T-cell (primary cell): ENCODE measurements at regions not wholly inside any gene's neighbourhood (a gene's known extent, or its start where the extent isn't known, plus 50 kb on each side); places are given as distances from the start of the nearest gene placed in this dataset.

ENCODE experiments used
- ATAC-seq, 4 experiments: fragments of 200-7000 bp in 3 of 4; fragments of 150-1000 bp in 1 of 4; cut with Tn5 transposase; replicated peaks in 1 of 4; 1 replicate in 3 of 4; 2 replicates in 1 of 4; pipeline ENCODE4 v1.10.0; 2021; ENCODE audit warnings: moderate library complexity in 3 of 4, mild to moderate bottlenecking in 2 of 4, moderate number of reproducible peaks in 1 of 4
- CTCF ChIA-PET, 2 donors: fragments of 300-600 bp; sonication (Branson Sonifier 250); formaldehyde crosslinking; loops; one replicate each; lab custom pipeline; 2022; ENCODE audit warnings: antibody characterized with exemption in 2 of 2; lab: Charles Lee
- POLR2A ChIA-PET, 2 donors: fragments of 300-600 bp; sonication (Branson Sonifier 250); formaldehyde crosslinking; loops; one replicate each; lab custom pipeline; 2022; ENCODE audit warnings: antibody characterized with exemption in 2 of 2; lab: Charles Lee
- DNase-seq, 35 experiments: peaks; one replicate each; pipeline versions ENCODE4 v3.0.0 to v3.0.0-alpha.2; 2013 to 2023
- H3K27ac ChIP-seq: one replicate; pipeline ENCODE4 v1.5.1; 2013; ENCODE audit warnings: low read length
- H3K27me3 ChIP-seq, 2 experiments: replicated peaks in 1 of 2; 1 replicate in 1 of 2; 2 replicates in 1 of 2; pipeline versions ENCODE4 v1.6.1 to v1.7.0; 2013; ENCODE audit warnings: low read length in 1 of 2, mixed read lengths in 1 of 2; ENCODE audit not compliant: control insufficient read depth in 2 of 2, insufficient read depth in 2 of 2; ENCODE audit errors: extremely low read depth in 1 of 2
- H3K36me3 ChIP-seq, 2 donors: 1 replicate in 1 of 2; 2 replicates in 1 of 2; pipeline versions ENCODE4 v1.6.1 to v1.7.0; 2013; ENCODE audit warnings: low read length in 1 of 2; ENCODE audit not compliant: control insufficient read depth in 2 of 2, insufficient read depth in 1 of 2; ENCODE audit errors: extremely low read depth in 1 of 2
- H3K4me1 ChIP-seq, 2 experiments: 1 replicate in 1 of 2; 2 replicates in 1 of 2; pipeline versions ENCODE4 v1.6.1 to v1.7.0; 2013; ENCODE audit warnings: low read length in 2 of 2, mixed read lengths in 1 of 2; ENCODE audit not compliant: insufficient read depth in 2 of 2, control insufficient read depth in 1 of 2; ENCODE audit errors: extremely low read depth in 1 of 2
- H3K4me3 ChIP-seq, 2 donors: 1 replicate in 1 of 2; 2 replicates in 1 of 2; pipeline versions ENCODE4 v1.5.1 to v1.7.0; 2013; ENCODE audit warnings: mild to moderate bottlenecking in 2 of 2, low read length in 1 of 2, moderate library complexity in 1 of 2; ENCODE audit not compliant: control insufficient read depth in 1 of 2; ENCODE audit errors: extremely low read depth in 1 of 2
- H3K9me3 ChIP-seq: 2 replicates; pipeline ENCODE4 v1.7.0; 2013
- H3K27ac Mint-ChIP-seq, 2 donors: one replicate each; pipeline ENCODE4 v1.8.0; 2020 to 2021; ENCODE audit warnings: mild to moderate bottlenecking in 2 of 2, mixed read lengths in 2 of 2
- H3K27me3 Mint-ChIP-seq, 2 donors: one replicate each; pipeline ENCODE4 v1.8.0; 2021 to 2022; ENCODE audit warnings: mixed read lengths in 2 of 2
- H3K36me3 Mint-ChIP-seq: one replicate; pipeline ENCODE4 v1.8.0; 2021; ENCODE audit warnings: mixed read lengths
- H3K4me1 Mint-ChIP-seq, 3 donors: one replicate each; pipeline ENCODE4 v1.8.0; 2020 to 2022; ENCODE audit warnings: mixed read lengths in 3 of 3, mild to moderate bottlenecking in 1 of 3
- H3K4me3 Mint-ChIP-seq, 3 donors: one replicate each; pipeline ENCODE4 v1.8.0; 2020 to 2022; ENCODE audit warnings: mild to moderate bottlenecking in 3 of 3, mixed read lengths in 3 of 3, moderate library complexity in 3 of 3
- H3K9me3 Mint-ChIP-seq, 3 donors: one replicate each; pipeline ENCODE4 v1.8.0; 2020 to 2022; ENCODE audit warnings: mixed read lengths in 3 of 3
- WGBS: methylation state at CpG from one replicate; pipeline ENCODE4 v1.1.5; 2013; ENCODE audit warnings: missing lambda C conversion rate; ENCODE audit not compliant: insufficient coverage; 5-methylcytosine and 5-hydroxymethylcytosine counted together

GRCh38 chr5:4636378-4636777 is 503.8 kb upstream of the ADAMTS16 start:
- Histone ChIP-seq H3K27me3 (no peaks in the 10 kb centered on the region), H3K4me3 (no peak overlapping the region), H3K4me1 (no peaks in the 10 kb centered on the region), H3K27ac (no peak overlapping the region), H3K36me3 (no peaks in the 10 kb centered on the region), H3K9me3 (no peaks in the 10 kb centered on the region)
- POLR2A ChIA-PET = no interaction called here
- H3K36me3 Mint-ChIP-seq = no peaks in the 10 kb centered on the region
- H3K27me3 Mint-ChIP-seq = no peaks in the 10 kb centered on the region
- no peak overlapping the region for H3K27ac Mint-ChIP-seq
- no peak overlapping the region for H3K4me3 Mint-ChIP-seq
- H3K4me1 Mint-ChIP-seq = no peaks in the 10 kb centered on the region
- ATAC-seq (no peak), DNase-seq (no peak)
- WGBS = 86% methylated on average over 4 of the region's 6 CpGs
- CTCF ChIA-PET = no interaction called here
- H3K9me3 Mint-ChIP-seq = peaks cover 0 to 4% (median 0%) of the 10 kb centered on the region in 3 donors

- H3K4me3 Mint-ChIP-seq = no peak overlapping the region
- H3K36me3 Mint-ChIP-seq = no peaks in the 10 kb centered on the region
- Histone ChIP-seq H3K4me1 (no peaks in the 10 kb centered on the region), H3K27me3 (no peaks in the 10 kb centered on the region), H3K27ac (no peak overlapping the region), H3K4me3 (no peak overlapping the region), H3K9me3 (no peaks in the 10 kb centered on the region), H3K36me3 (no peaks in the 10 kb centered on the region)
- no peaks in the 10 kb centered on the region for H3K27me3 Mint-ChIP-seq
- WGBS = 68% methylated on average over 3 of the region's 11 CpGs
- H3K9me3 Mint-ChIP-seq = peaks cover 0 to 3% (median 0%) of the 10 kb centered on the region in 3 donors
- no peak for ATAC-seq
- ChIA-PET POLR2A (no interaction called here), CTCF (no interaction called here)
- no peak overlapping the region for H3K27ac Mint-ChIP-seq
- no peaks in the 10 kb centered on the region for H3K4me1 Mint-ChIP-seq
- DNase-seq = no peak
Measured at GRCh38 chr5:4639946-4640345, 500.2 kb upstream of the ADAMTS16 start.

GRCh38 chr5:4640795-4641194 is 499.3 kb upstream of the ADAMTS16 start:
- CTCF ChIA-PET = no interaction called here
- Histone ChIP-seq H3K4me1 (no peaks in the 10 kb centered on the region), H3K27me3 (no peaks in the 10 kb centered on the region), H3K9me3 (no peaks in the 10 kb centered on the region), H3K36me3 (no peaks in the 10 kb centered on the region), H3K27ac (no peak overlapping the region), H3K4me3 (no peak overlapping the region)
- DNase-seq (no peak), ATAC-seq (no peak)
- WGBS = no CpG with 5 or more reads among the region's 2 CpGs
- Mint-ChIP-seq H3K36me3 (no peaks in the 10 kb centered on the region), H3K4me1 (no peaks in the 10 kb centered on the region), H3K9me3 (peaks cover 0 to 3% (median 3%) of the 10 kb centered on the region in 3 donors), H3K4me3 (no peak overlapping the region), H3K27ac (no peak overlapping the region), H3K27me3 (no peaks in the 10 kb centered on the region)
- POLR2A ChIA-PET = no interaction called here

DNA sequence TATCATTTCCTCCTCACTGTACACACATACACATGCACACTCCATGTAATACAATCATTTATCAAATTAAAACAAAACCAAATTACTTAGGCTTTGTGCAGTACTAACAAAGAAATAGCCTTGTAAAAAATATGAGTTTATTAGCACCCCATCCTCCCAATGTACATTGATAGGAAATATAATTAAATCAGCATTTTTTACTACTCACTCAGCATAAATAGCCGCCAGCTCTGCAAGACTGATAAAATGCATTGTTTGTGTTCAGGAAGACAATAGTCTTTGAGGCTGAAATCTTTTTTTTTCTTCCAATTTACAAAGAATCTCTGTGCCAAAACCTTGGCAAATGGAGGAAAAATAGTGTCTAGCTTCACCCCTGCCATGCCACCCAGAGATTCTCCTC is 497.6 kb upstream of the ADAMTS16 start:
- CTCF ChIA-PET = no interaction called here
- Mint-ChIP-seq H3K27me3 (no peaks in the 10 kb centered on the region), H3K4me3 (no peak overlapping the region), H3K9me3 (peaks cover 0 to 10% (median 3%) of the 10 kb centered on the region in 3 donors), H3K36me3 (no peaks in the 10 kb centered on the region), H3K4me1 (no peaks in the 10 kb centered on the region), H3K27ac (no peak overlapping the region)
- Histone ChIP-seq H3K4me1 (no peaks in the 10 kb centered on the region), H3K36me3 (no peaks in the 10 kb centered on the region), H3K27ac (no peak overlapping the region), H3K27me3 (no peaks in the 10 kb centered on the region), H3K9me3 (no peaks in the 10 kb centered on the region), H3K4me3 (no peak overlapping the region)
- ATAC-seq (no peak), DNase-seq (no peak)
- POLR2A ChIA-PET = no interaction called here
- no CpG with 5 or more reads among the region's 1 CpG for WGBS

DNA sequence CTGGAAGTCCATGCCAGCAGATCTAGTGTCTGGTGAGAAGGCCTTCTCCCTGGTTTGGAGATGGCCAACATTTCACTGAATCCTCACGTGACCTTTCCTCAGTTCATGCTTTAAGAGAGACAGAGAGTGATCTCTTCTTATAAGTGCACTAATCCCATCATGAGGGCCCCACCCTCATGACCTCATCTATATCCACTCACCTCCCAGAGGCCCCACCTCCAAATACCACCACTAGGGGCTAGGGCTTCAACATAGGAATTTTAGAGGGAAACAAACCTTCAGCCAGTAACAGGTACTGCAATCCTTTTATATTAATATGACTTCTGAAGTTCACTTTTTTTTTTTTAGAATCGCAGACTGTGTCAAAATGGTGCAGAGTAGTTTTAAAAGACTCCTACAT is 496.9 kb upstream of the ADAMTS16 start:
- no CpG with 5 or more reads among the region's 2 CpGs for WGBS
- H3K27me3 ChIP-seq = no peaks in the 10 kb centered on the region
- Mint-ChIP-seq H3K27ac (no peak overlapping the region), H3K4me1 (no peaks in the 10 kb centered on the region), H3K27me3 (no peaks in the 10 kb centered on the region), H3K9me3 (peaks cover 0 to 10% (median 3%) of the 10 kb centered on the region in 3 donors), H3K36me3 (no peaks in the 10 kb centered on the region), H3K4me3 (no peak overlapping the region)
- no peak for DNase-seq
- H3K36me3 ChIP-seq = no peaks in the 10 kb centered on the region
- H3K27ac ChIP-seq = no peak overlapping the region
- no peak for ATAC-seq
- H3K9me3 ChIP-seq = no peaks in the 10 kb centered on the region
- ChIA-PET POLR2A (no interaction called here), CTCF (no interaction called here)
- H3K4me1 ChIP-seq = no peaks in the 10 kb centered on the region
- H3K4me3 ChIP-seq = no peak overlapping the region

GRCh38 chr5:4643960-4644359 is 496.2 kb upstream of the ADAMTS16 start:
- Histone ChIP-seq H3K9me3 (no peaks in the 10 kb centered on the region), H3K4me3 (no peak overlapping the region), H3K27ac (no peak overlapping the region), H3K27me3 (no peaks in the 10 kb centered on the region), H3K36me3 (no peaks in the 10 kb centered on the region), H3K4me1 (no peaks in the 10 kb centered on the region)
- no peak for DNase-seq
- Mint-ChIP-seq H3K36me3 (no peaks in the 10 kb centered on the region), H3K4me3 (no peak overlapping the region), H3K9me3 (peaks cover 0 to 10% (median 3%) of the 10 kb centered on the region in 3 donors), H3K27ac (no peak overlapping the region), H3K4me1 (no peaks in the 10 kb centered on the region), H3K27me3 (no peaks in the 10 kb centered on the region)
- POLR2A ChIA-PET = no interaction called here
- WGBS = 92% methylated on average over 12 of the region's 17 CpGs
- no peak for ATAC-seq
- CTCF ChIA-PET = no interaction called here

DNA sequence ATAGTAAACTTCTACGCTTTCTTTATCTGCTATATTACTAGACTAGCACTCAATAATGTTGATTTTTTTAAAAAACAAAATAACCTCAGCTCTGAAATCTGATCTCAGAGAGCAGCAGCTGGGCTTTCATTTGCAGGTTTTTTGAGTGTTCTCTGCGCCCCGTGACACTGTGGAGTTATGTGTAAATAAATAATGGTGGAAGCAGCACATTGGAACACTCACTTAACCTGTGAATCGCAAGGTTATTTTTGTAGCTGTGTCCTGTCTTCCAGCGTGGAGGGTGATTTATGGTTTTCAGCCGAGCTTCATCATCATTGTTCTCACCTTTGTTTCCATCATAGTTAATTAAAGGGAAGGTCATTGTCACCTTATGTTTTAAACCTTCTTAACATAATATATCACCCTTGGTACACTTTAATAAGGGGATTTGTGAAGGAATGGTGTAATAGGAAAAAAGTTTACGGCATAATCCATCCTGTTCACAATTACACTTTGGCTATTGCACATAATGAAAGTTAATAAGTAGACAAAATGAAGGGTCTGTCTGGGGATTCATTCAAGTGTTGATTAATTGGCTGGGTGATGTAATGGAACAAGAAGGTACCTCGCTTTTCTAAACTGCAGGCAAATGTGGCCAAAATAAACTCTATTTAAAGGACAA is 493.3 kb upstream of the ADAMTS16 start:
- no peaks in the 10 kb centered on the region for H3K4me1 Mint-ChIP-seq
- WGBS = 90% methylated on average over 4 of the region's 8 CpGs
- no peak overlapping the region for H3K27ac ChIP-seq

More for the DNA sequence above, 493.3 kb upstream of the ADAMTS16 start:
- no peaks in the 10 kb centered on the region for H3K27me3 ChIP-seq
- H3K4me3 Mint-ChIP-seq = no peak overlapping the region
- no peak overlapping the region for H3K4me3 ChIP-seq
- ATAC-seq (no peak), DNase-seq (no peak)
- no peaks in the 10 kb centered on the region for H3K36me3 Mint-ChIP-seq
- no peak overlapping the region for H3K27ac Mint-ChIP-seq
- H3K27me3 Mint-ChIP-seq = no peaks in the 10 kb centered on the region
- H3K9me3 Mint-ChIP-seq = peaks cover 0 to 17% (median 5%) of the 10 kb centered on the region in 3 donors
- ChIA-PET CTCF (no interaction called here), POLR2A (no interaction called here)
- no peaks in the 10 kb centered on the region for H3K4me1 ChIP-seq
- H3K36me3 ChIP-seq = no peaks in the 10 kb centered on the region
- no peaks in the 10 kb centered on the region for H3K9me3 ChIP-seq
